Stomach (tissue), 8 donors: ENCODE measurements at regions not wholly inside any gene's neighbourhood (a gene's known extent, or its start where the extent isn't known, plus 50 kb on each side); places are given as distances from the start of the nearest gene placed in this dataset.

Experiments used
- DNase-seq, 2 donors: peaks; one replicate each; pipeline versions ENCODE4 v3.0.0 to v3.0.0-alpha.2; 2013 to 2019
- H3K27ac ChIP-seq, 5 donors: fragments of 200-600 bp in 4 of 5; sonication (generic) in 4 of 5; one replicate each; pipeline ENCODE4 v1.5.1; 2013 to 2019; ENCODE audit warnings: mild to moderate bottlenecking in 1 of 5, moderate library complexity in 1 of 5
- H3K27me3 ChIP-seq, 3 donors: fragments of 200-600 bp; sonication (generic); one replicate each; pipeline ENCODE4 v1.5.1; 2017 to 2019; ENCODE audit warnings: mixed run types in 1 of 3
- H3K36me3 ChIP-seq, 4 donors: fragments of 200-600 bp; sonication (generic); 1 replicate in 3 of 4; 2 replicates in 1 of 4; pipeline ENCODE4 v1.5.1; 2016 to 2019
- H3K4me1 ChIP-seq, 4 donors: fragments of 200-600 bp; sonication (generic); one replicate each; pipeline ENCODE4 v1.5.1; 2016 to 2019
- H3K4me3 ChIP-seq, 4 donors: fragments of 200-600 bp; sonication (generic) in 3 of 4; one replicate each; pipeline ENCODE4 v1.5.1; 2016 to 2019; ENCODE audit warnings: mild to moderate bottlenecking in 1 of 4
- H3K9me3 ChIP-seq, 4 donors: fragments of 200-600 bp; sonication (generic); one replicate each; pipeline ENCODE4 v1.5.1; 2016 to 2019
- CTCF ChIP-seq, 7 experiments: fragments of 450-650 bp in 4 of 7; fragments of 200-600 bp in 3 of 7; sonication (generic) in 3 of 7; IDR thresholded peaks; one replicate each; pipeline ENCODE4 v1.5.1; 2016 to 2019; ENCODE audit warnings: antibody characterized with exemption in 7 of 7, control low read depth in 2 of 7, mild to moderate bottlenecking in 1 of 7
- EP300 ChIP-seq: sonication (generic); formaldehyde crosslinking; IDR thresholded peaks from one replicate; pipeline ENCODE4 v1.6.1; 2017; ENCODE audit warnings: antibody characterized with exemption
- POLR2A ChIP-seq, 4 donors: fragments of 450-650 bp; IDR thresholded peaks; one replicate each; pipeline ENCODE4 v1.6.1; 2016; ENCODE audit warnings: antibody characterized with exemption in 4 of 4, control low read depth in 2 of 4, mild to moderate bottlenecking in 1 of 4, moderate library complexity in 1 of 4
- POLR2AphosphoS5 ChIP-seq, 3 donors: sonication (generic); formaldehyde crosslinking; IDR thresholded peaks; one replicate each; pipeline ENCODE4 v1.6.1; 2016; ENCODE audit warnings: antibody characterized with exemption in 3 of 3
- WGBS, 5 donors: extraction: QIAGEN DNeasy Blood & Tissue Kit in 3 of 5; methylation state at CpG; one replicate each; pipeline versions ENCODE4 v1.1.5 to v1.1.7; 2013 to 2018; 5-methylcytosine and 5-hydroxymethylcytosine counted together
- intact Hi-C: fragments of 100-400 bp; cut with DNase I; formaldehyde crosslinking; loops from one replicate; pipeline ENCODE4 v1.15.1; 2023; ENCODE audit warnings: low total_unique reads
- donor health status: healthy with polysubstance abuse.
- donor health status: Bipolar disorder and iron deficiency.
- donor health status: healthy.

GRCh38 chr6:6460416-6460815 is 128.1 kb upstream of the LY86 start:
- DNase-seq = no peak
- TF ChIP-seq POLR2A (IDR thresholded peaks at IDR 0.05) (no peak), POLR2AphosphoS5 (IDR thresholded peaks at IDR 0.05) (no peak), EP300 (no peak), CTCF (IDR thresholded peaks at IDR 0.05) (no peak)
- WGBS, 5 donors = 84 to 92% (median 88%) methylated on average over 2 of the region's 2 CpGs
- Histone ChIP-seq H3K27me3 (no peaks in the 10 kb centered on the region), H3K4me3 (no peak overlapping the region), H3K36me3 (no peaks in the 10 kb centered on the region), H3K27ac (no peak overlapping the region), H3K4me1 (no peaks in the 10 kb centered on the region), H3K9me3 (peaks cover 0 to 4% (median 0%) of the 10 kb centered on the region in 4 donors)
- intact Hi-C loops = no loop called here

- Histone ChIP-seq H3K9me3 (peaks cover 0 to 4% (median 0%) of the 10 kb centered on the region in 4 donors), H3K27ac (no peak overlapping the region), H3K4me3 (no peak overlapping the region), H3K36me3 (no peaks in the 10 kb centered on the region), H3K27me3 (no peaks in the 10 kb centered on the region), H3K4me1 (no peaks in the 10 kb centered on the region)
- no peak for TF ChIP-seq EP300
- no peak for TF ChIP-seq CTCF (IDR thresholded peaks at IDR 0.05)
- no peak for TF ChIP-seq POLR2AphosphoS5 (IDR thresholded peaks at IDR 0.05)
- TF ChIP-seq POLR2A (IDR thresholded peaks at IDR 0.05) = no peak
- WGBS, 5 donors = 74 to 82% (median 77%) methylated on average over 4 of the region's 4 CpGs
- no peak for DNase-seq
- intact Hi-C loops = no loop called here
Observed at GRCh38 chr6:6461138-6461537, 127.4 kb upstream of the LY86 start.

GRCh38 chr6:6466967-6467761 is 121.4 kb upstream of the LY86 start:
- Histone ChIP-seq H3K9me3 (peaks cover 0 to 13% (median 12%) of the 10 kb centered on the region in 4 donors), H3K36me3 (no peaks in the 10 kb centered on the region), H3K4me3 (no peak overlapping the region), H3K27ac (no peak overlapping the region), H3K4me1 (no peaks in the 10 kb centered on the region), H3K27me3 (no peaks in the 10 kb centered on the region)
- intact Hi-C loops = no loop called here
- 73 to 77% (median 74%) methylated on average over 12 of the region's 12 CpGs for WGBS, 5 donors
- TF ChIP-seq CTCF (IDR thresholded peaks at IDR 0.05) (no peak), POLR2A (IDR thresholded peaks at IDR 0.05) (no peak), POLR2AphosphoS5 (IDR thresholded peaks at IDR 0.05) (no peak), EP300 (no peak)
- DNase-seq = no peak

- no peak overlapping the region for H3K27ac ChIP-seq
- no peaks in the 10 kb centered on the region for H3K4me1 ChIP-seq
- H3K9me3 ChIP-seq = peaks cover 0 to 13% (median 12%) of the 10 kb centered on the region in 4 donors
- H3K27me3 ChIP-seq = no peaks in the 10 kb centered on the region
- intact Hi-C loops = no loop called here
- 76 to 90% (median 83%) methylated on average over 8 of the region's 8 CpGs for whole genome bisulfite sequencing, 5 donors
- TF ChIP-seq CTCF (IDR thresholded peaks at IDR 0.05) (no peak), POLR2AphosphoS5 (IDR thresholded peaks at IDR 0.05) (no peak), EP300 (no peak), POLR2A (IDR thresholded peaks at IDR 0.05) (no peak)
- H3K36me3 ChIP-seq = no peaks in the 10 kb centered on the region
- DNase-seq = no peak
- no peak overlapping the region for H3K4me3 ChIP-seq
Observed at GRCh38 chr6:6469074-6469473, 119.4 kb upstream of the LY86 start.
